Activated CD4-positive, alpha-beta T cell treated with anti-CD3 and anti-CD28 coated beads, Interleukin-2, amount 50 U/mL, for 48 hours (primary cell): ENCODE measurements at regions not wholly inside any gene's neighbourhood (a gene's known extent, or its start where the extent isn't known, plus 50 kb on each side); places are given as distances from the start of the nearest gene placed in this dataset.
"Not testable (repeated sequence)": the region's sequence is repeated elsewhere in the genome, so short reads cannot be mapped to it uniquely, and the experiment has no call there.

Experiments used
- DNase-seq, 2 experiments: peaks; one replicate each; pipeline ENCODE4 v3.0.0-alpha.2; 2020

- no peak for DNase-seq
Observed at GRCh38 chr3:13245615-13245978, 172.4 kb upstream of the IQSEC1 start.

GRCh38 chr3:13243586-13243985 is 170.4 kb upstream of the IQSEC1 start:
- DNase-seq: no peak

- DNase-seq: no peak
Observed at GRCh38 chr3:13242364-13242737, 169.1 kb upstream of the IQSEC1 start.

GRCh38 chr3:13241621-13242363 is 168.6 kb upstream of the IQSEC1 start:
- no peak for DNase-seq

- no peak for DNase-seq
Observed at GRCh38 chr3:13240928-13241618, 167.8 kb upstream of the IQSEC1 start.

- no peak for DNase-seq
Observed at GRCh38 chr3:13239467-13239760, 166.2 kb upstream of the IQSEC1 start.

- no peak for DNase-seq
Observed at GRCh38 chr3:13238687-13239466, 165.6 kb upstream of the IQSEC1 start.

- DNase-seq: no peak
Observed at GRCh38 chr3:13237776-13238490, 164.7 kb upstream of the IQSEC1 start.

- DNase-seq: no peak
Observed at GRCh38 chr3:13236557-13237173, 163.4 kb upstream of the IQSEC1 start.

- DNase-seq: no peak
Observed at GRCh38 chr3:13235897-13236296, 162.7 kb upstream of the IQSEC1 start.

GRCh38 chr3:13235079-13235478 is 161.8 kb upstream of the IQSEC1 start:
- no peak for DNase-seq

GRCh38 chr3:13234666-13235065 is 161.4 kb upstream of the IQSEC1 start:
- no peak for DNase-seq

GRCh38 chr3:13233487-13234485 is 160.6 kb upstream of the IQSEC1 start:
- DNase-seq: peak; percentile 7 to 14

GRCh38 chr3:13231781-13232666 is 158.8 kb upstream of the IQSEC1 start:
- DNase-seq: no peak

- DNase-seq: peak in 1 of 2 experiments; percentile 9
Observed at GRCh38 chr3:13229273-13229949, 156.2 kb upstream of the IQSEC1 start.

GRCh38 chr3:13228584-13228983 is 155.4 kb upstream of the IQSEC1 start:
- no peak for DNase-seq

- not testable (repeated sequence) for DNase-seq
Observed at GRCh38 chr3:13228169-13228568, 154.9 kb upstream of the IQSEC1 start.

GRCh38 chr3:13227315-13228165 is 154.3 kb upstream of the IQSEC1 start:
- DNase-seq: no peak

- no peak for DNase-seq
Observed at GRCh38 chr3:13224967-13225366, 151.7 kb upstream of the IQSEC1 start.
